ENCODE measurements at regions not wholly inside any gene's neighbourhood (a gene's known extent, or its start where the extent isn't known, plus 50 kb on each side); places are given as distances from the start of the nearest gene placed in this dataset.

- no peak overlapping the region for H3K27ac ChIP-seq (ENCODE audit: low read length in 2 of 2)
- no peak for ATAC-seq (ENCODE audit: low read depth)
- no peak for DNase-seq
- Mint-ChIP-seq H3K4me1 (peaks cover 5% of the 10 kb centered on the region), H3K4me3 (no peak overlapping the region), H3K9me3 (ENCODE audit: insufficient read depth) (no peaks in the 10 kb centered on the region), H3K27ac (no peak overlapping the region), H3K27me3 (peaks cover 6% of the 10 kb centered on the region)
- H2AFZ ChIP-seq (ENCODE audit: insufficient read depth, low read depth, low read length, poor library complexity, severe bottlenecking) = no peak overlapping the region
- H3K9ac ChIP-seq (ENCODE audit: low read length) = no peak overlapping the region
- TF ChIP-seq, protein P1, sequence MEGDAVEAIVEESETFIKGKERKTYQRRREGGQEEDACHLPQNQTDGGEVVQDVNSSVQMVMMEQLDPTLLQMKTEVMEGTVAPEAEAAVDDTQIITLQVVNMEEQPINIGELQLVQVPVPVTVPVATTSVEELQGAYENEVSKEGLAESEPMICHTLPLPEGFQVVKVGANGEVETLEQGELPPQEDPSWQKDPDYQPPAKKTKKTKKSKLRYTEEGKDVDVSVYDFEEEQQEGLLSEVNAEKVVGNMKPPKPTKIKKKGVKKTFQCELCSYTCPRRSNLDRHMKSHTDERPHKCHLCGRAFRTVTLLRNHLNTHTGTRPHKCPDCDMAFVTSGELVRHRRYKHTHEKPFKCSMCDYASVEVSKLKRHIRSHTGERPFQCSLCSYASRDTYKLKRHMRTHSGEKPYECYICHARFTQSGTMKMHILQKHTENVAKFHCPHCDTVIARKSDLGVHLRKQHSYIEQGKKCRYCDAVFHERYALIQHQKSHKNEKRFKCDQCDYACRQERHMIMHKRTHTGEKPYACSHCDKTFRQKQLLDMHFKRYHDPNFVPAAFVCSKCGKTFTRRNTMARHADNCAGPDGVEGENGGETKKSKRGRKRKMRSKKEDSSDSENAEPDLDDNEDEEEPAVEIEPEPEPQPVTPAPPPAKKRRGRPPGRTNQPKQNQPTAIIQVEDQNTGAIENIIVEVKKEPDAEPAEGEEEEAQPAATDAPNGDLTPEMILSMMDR (IDR thresholded peaks at IDR 0.05) = no peak
- no peak for TF ChIP-seq EZH2 (IDR thresholded peaks at IDR 0.05; ENCODE audit: borderline replicate concordance, insufficient read depth, low read depth, low read length, poor library complexity, severe bottlenecking)
- no peaks in the 10 kb centered on the region for H4K20me1 ChIP-seq (ENCODE audit: control insufficient read depth, insufficient read depth, low read length, poor library complexity, severe bottlenecking)
- no peak overlapping the region for H3K4me3 ChIP-seq (ENCODE audit: control extremely low read depth in 1 of 5, extremely low read depth in 1 of 5, insufficient read depth in 1 of 5, low read depth in 2 of 5, low read length in 4 of 5)
- no peaks in the 10 kb centered on the region for H3K9me3 ChIP-seq (ENCODE audit: control extremely low read depth in 1 of 3, control insufficient read depth in 2 of 3, insufficient read depth in 1 of 3, low read length in 2 of 3)
- intact Hi-C loops (cut with micrococcal nuclease) = no loop called here
- H3K27me3 ChIP-seq (replicated peaks in 1 of 4; ENCODE audit: control extremely low read depth in 1 of 4, control insufficient read depth in 3 of 4, insufficient read depth in 4 of 4, low read length in 3 of 4) = no peaks in the 10 kb centered on the region
- H3K4me2 ChIP-seq (replicated peaks; ENCODE audit: low read depth, low read length, poor library complexity, severe bottlenecking) = no peak overlapping the region
- ChIA-PET CTCF (no interaction called here), POLR2A (no interaction called here)
- no peaks in the 10 kb centered on the region for H3K79me2 ChIP-seq (ENCODE audit: control insufficient read depth, insufficient read depth, low read length)
- no peaks in the 10 kb centered on the region for H3K36me3 ChIP-seq (replicated peaks in 1 of 2; ENCODE audit: control extremely low read depth in 1 of 2, control insufficient read depth in 1 of 2, extremely low read depth in 1 of 2, insufficient read depth in 2 of 2, low read length in 1 of 2)
- H3K4me1 ChIP-seq (ENCODE audit: control insufficient read depth in 2 of 2, insufficient read depth in 2 of 2, low read length in 2 of 2) = peaks cover 0 to 3% of the 10 kb centered on the region in 2 donors
Observed at GRCh38 chr2:156383798-156384197, 51.3 kb upstream of the NR4A2 start.

GRCh38 chr2:156385242-156385641, 50.9 kb upstream of the GPD2 start:
- TF ChIP-seq EZH2 (IDR thresholded peaks at IDR 0.05; ENCODE audit: borderline replicate concordance, insufficient read depth, low read depth, low read length, poor library complexity, severe bottlenecking) = no peak
- TF ChIP-seq, protein P1 (IDR thresholded peaks at IDR 0.05) = no peak
- no peak overlapping the region for H3K9ac ChIP-seq (ENCODE audit: low read length)
- H4K20me1 ChIP-seq (ENCODE audit: control insufficient read depth, insufficient read depth, low read length, poor library complexity, severe bottlenecking) = no peaks in the 10 kb centered on the region
- no peaks in the 10 kb centered on the region for H3K9me3 ChIP-seq (ENCODE audit: control extremely low read depth in 1 of 3, control insufficient read depth in 2 of 3, insufficient read depth in 1 of 3, low read length in 2 of 3)
- H3K9me3 Mint-ChIP-seq (ENCODE audit: insufficient read depth) = no peaks in the 10 kb centered on the region
- no peaks in the 10 kb centered on the region for H3K4me1 Mint-ChIP-seq
- H3K27me3 ChIP-seq (replicated peaks in 1 of 4; ENCODE audit: control extremely low read depth in 1 of 4, control insufficient read depth in 3 of 4, insufficient read depth in 4 of 4, low read length in 3 of 4) = no peaks in the 10 kb centered on the region
- no peak overlapping the region for H3K27ac Mint-ChIP-seq
- H2AFZ ChIP-seq (ENCODE audit: insufficient read depth, low read depth, low read length, poor library complexity, severe bottlenecking) = no peak overlapping the region
- DNase-seq (no peak), ATAC-seq (ENCODE audit: low read depth) (no peak)
- H3K27ac ChIP-seq (ENCODE audit: low read length in 2 of 2) = no peak overlapping the region
- ChIA-PET CTCF (interaction anchor here (0.8 to 1.3 kb wide), 2 partner anchors 28 to 137 kb away, joined by 3 read pairs; no protein-coding TSS in a partner anchor), POLR2A (no interaction called here)
- no peaks in the 10 kb centered on the region for H3K79me2 ChIP-seq (ENCODE audit: control insufficient read depth, insufficient read depth, low read length)
- no peaks in the 10 kb centered on the region for H3K4me1 ChIP-seq (ENCODE audit: control insufficient read depth in 2 of 2, insufficient read depth in 2 of 2, low read length in 2 of 2)
- no peaks in the 10 kb centered on the region for H3K36me3 ChIP-seq (replicated peaks in 1 of 2; ENCODE audit: control extremely low read depth in 1 of 2, control insufficient read depth in 1 of 2, extremely low read depth in 1 of 2, insufficient read depth in 2 of 2, low read length in 1 of 2)
- no peak overlapping the region for H3K4me3 Mint-ChIP-seq
- intact Hi-C loops (cut with micrococcal nuclease) = no loop called here
- no peak overlapping the region for H3K4me3 ChIP-seq (ENCODE audit: control extremely low read depth in 1 of 5, extremely low read depth in 1 of 5, insufficient read depth in 1 of 5, low read depth in 2 of 5, low read length in 4 of 5)
- H3K4me2 ChIP-seq (replicated peaks; ENCODE audit: low read depth, low read length, poor library complexity, severe bottlenecking) = no peak overlapping the region
- 89% methylated on average over 3 of the region's 3 CpGs for WGBS (ENCODE audit: insufficient coverage)
- H3K27me3 Mint-ChIP-seq = peaks cover 6% of the 10 kb centered on the region
